HL-60 (cell line): ENCODE measurements at regions not wholly inside any gene's neighbourhood (a gene's known extent, or its start where the extent isn't known, plus 50 kb on each side); places are given as distances from the start of the nearest gene placed in this dataset.

Experiments
- DNase-seq, 2 experiments: peaks; one replicate each; pipeline ENCODE4 v3.0.0-alpha.2; 2010 to 2020; ENCODE audit warnings: low read depth in 1 of 2, low spot score in 1 of 2
- H3K27ac ChIP-seq: fragments of 250-450 bp; sonication (Bioruptor Pico); replicated peaks from 2 replicates; pipeline ENCODE4 v1.5.1; 2020; ENCODE audit warnings: mild to moderate bottlenecking, moderate library complexity
- H3K27me3 ChIP-seq: fragments of 250-450 bp; sonication (Bioruptor Pico); 2 replicates; pipeline ENCODE4 v1.5.1; 2021; ENCODE audit warnings: mild to moderate bottlenecking, moderate library complexity; ENCODE audit not compliant: insufficient read depth, poor library complexity, severe bottlenecking
- H3K4me3 ChIP-seq: replicated peaks from 2 replicates; pipeline ENCODE4 v1.5.1; 2011; ENCODE audit warnings: mild to moderate bottlenecking, control low read depth, low read length; ENCODE audit not compliant: insufficient read depth
- CTCF ChIP-seq: IDR thresholded peaks from one replicate; pipeline ENCODE4 v1.5.1; 2011; ENCODE audit warnings: low read length, control low read depth, inconsistent platforms; ENCODE audit not compliant: insufficient read depth
- GABPA ChIP-seq: IDR thresholded peaks from 2 replicates; pipeline ENCODE4 v1.6.1; 2012; ENCODE audit warnings: low read depth
- POLR2AphosphoS5 ChIP-seq: IDR thresholded peaks from 2 replicates; pipeline ENCODE4 v1.6.1; 2012; ENCODE audit warnings: low read depth
- REST ChIP-seq: IDR thresholded peaks from 2 replicates; pipeline ENCODE4 v1.6.1; 2012; ENCODE audit warnings: low read depth; ENCODE audit not compliant: insufficient replicate concordance
- SPI1 ChIP-seq: IDR thresholded peaks from 2 replicates; pipeline ENCODE4 v1.6.1; 2012; ENCODE audit warnings: low read depth, mild to moderate bottlenecking, borderline replicate concordance

- no peak for TF ChIP-seq POLR2AphosphoS5
- no peak for TF ChIP-seq SPI1
- TF ChIP-seq CTCF = no peak
- no peak for TF ChIP-seq GABPA
- TF ChIP-seq REST = no peak
- peaks cover 2% of the 10 kb centered on the region for H3K27me3 ChIP-seq
- no peak overlapping the region for H3K4me3 ChIP-seq
- DNase-seq = no peak
- no peak overlapping the region for H3K27ac ChIP-seq
Observed at GRCh38 chr13:111864566-111864965, 202.4 kb upstream of the SOX1 start.

GRCh38 chr13:111865046-111865445, 201.9 kb upstream of the SOX1 start:
- TF ChIP-seq GABPA (no peak), POLR2AphosphoS5 (no peak), REST (no peak), SPI1 (no peak), CTCF (no peak)
- peaks cover 2% of the 10 kb centered on the region for H3K27me3 ChIP-seq
- H3K4me3 ChIP-seq = no peak overlapping the region
- no peak overlapping the region for H3K27ac ChIP-seq
- DNase-seq = no peak

- peaks cover 2% of the 10 kb centered on the region for H3K27me3 ChIP-seq
- DNase-seq = no peak
- no peak overlapping the region for H3K4me3 ChIP-seq
- no peak overlapping the region for H3K27ac ChIP-seq
- TF ChIP-seq GABPA (no peak), SPI1 (no peak), POLR2AphosphoS5 (no peak), REST (no peak), CTCF (no peak)
Observed at GRCh38 chr13:111865826-111866225, 201.1 kb upstream of the SOX1 start.
